SK-N-SH treated with all-trans-retinoic acid at 6 μM for 48 hours (cell line): ENCODE measurements at regions not wholly inside any gene's neighbourhood (a gene's known extent, or its start where the extent isn't known, plus 50 kb on each side); places are given as distances from the start of the nearest gene placed in this dataset.

Experiments used
- ARNTL ChIP-seq: fragments of 450-650 bp; formaldehyde crosslinking; IDR thresholded peaks from 2 replicates; pipeline ENCODE4 v1.5.0; 2020; ENCODE audit warnings: low read depth, mild to moderate bottlenecking, moderate library complexity, borderline replicate concordance
- CREB5 ChIP-seq: fragments of 250-450 bp; sonication (Bioruptor Pico); IDR thresholded peaks from 2 replicates; pipeline ENCODE4 v1.5.1; 2020; ENCODE audit warnings: low read depth, mild to moderate bottlenecking, moderate library complexity
- PATZ1 ChIP-seq: fragments of 250-450 bp; sonication (Bioruptor Pico); IDR thresholded peaks from 2 replicates; pipeline ENCODE4 v1.8.0; 2020; ENCODE audit warnings: mild to moderate bottlenecking, moderate library complexity, borderline replicate concordance
- SNAI2 ChIP-seq: fragments of 250-450 bp; sonication (Bioruptor Pico); IDR thresholded peaks from 2 replicates; pipeline ENCODE4 v1.5.0; 2020; ENCODE audit warnings: mild to moderate bottlenecking, moderate library complexity
- ZC3H10 ChIP-seq: fragments of 250-450 bp; sonication (Bioruptor Pico); IDR thresholded peaks from 2 replicates; pipeline ENCODE4 v1.5.1; 2021; ENCODE audit warnings: mild to moderate bottlenecking, moderate library complexity

- TF ChIP-seq PATZ1 (CRISPR knock-in tag) (no peak), CREB5 (no peak), ZC3H10 (CRISPR knock-in tag) (no peak), ARNTL (no peak), SNAI2 (CRISPR knock-in tag) (no peak)
Observed at GRCh38 chr17:70555723-70556122, 386.4 kb downstream of the KCNJ2 start.
